ENCODE measurements at regions not wholly inside any gene's neighbourhood (a gene's known extent, or its start where the extent isn't known, plus 50 kb on each side); places are given as distances from the start of the nearest gene placed in this dataset.
"Not testable (repeated sequence)": the region's sequence is repeated elsewhere in the genome, so short reads cannot be mapped to it uniquely, and the experiment has no call there.

DNA sequence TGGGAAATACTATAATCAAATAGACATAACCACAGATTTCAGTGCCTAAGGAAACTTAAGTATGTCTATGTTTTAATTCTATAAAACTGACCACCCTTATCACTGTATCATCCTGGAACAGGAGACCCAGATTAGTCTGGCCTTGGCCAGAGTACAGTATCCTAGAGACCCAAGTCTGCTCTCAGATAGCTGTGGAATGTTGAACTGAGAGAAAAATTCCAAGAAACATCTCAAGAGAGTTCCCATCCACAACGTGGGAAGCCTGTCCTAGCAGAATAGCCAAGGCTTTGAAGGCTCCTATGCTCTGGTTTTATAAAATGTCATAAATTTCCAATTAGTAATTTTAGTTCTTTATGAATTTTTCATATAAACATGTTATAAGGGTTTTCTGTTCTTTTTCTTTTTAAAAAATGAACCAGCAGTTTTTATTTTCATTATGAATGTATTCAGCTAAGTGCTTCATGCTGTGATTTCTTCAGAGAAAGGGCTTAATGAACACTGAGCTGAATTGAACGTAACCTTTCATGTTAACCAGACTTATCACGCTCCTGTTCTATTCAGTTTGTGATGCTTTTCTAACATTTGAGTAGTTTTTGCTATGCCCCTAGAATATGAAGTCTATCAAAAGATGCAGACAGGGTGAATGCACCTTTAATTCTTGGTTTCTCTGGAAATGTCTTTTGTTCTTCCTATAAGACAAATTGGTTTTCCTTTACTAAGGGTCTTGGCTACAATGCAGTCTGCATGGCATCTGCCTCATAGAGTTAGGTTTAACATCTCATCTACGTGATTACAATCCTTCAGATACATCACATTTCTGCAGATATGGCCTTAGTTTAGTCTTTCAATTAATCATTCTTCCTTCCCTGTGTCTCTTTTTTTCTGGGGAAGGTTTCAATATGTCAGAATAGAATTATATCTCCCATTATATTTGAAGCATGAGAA is 230.8 kb downstream of the CYLC2 start:
- Histone ChIP-seq H3K27me3 (ENCODE audit: low read depth, low read length) (no peaks in the 10 kb centered on the region), H3K79me2 (ENCODE audit: low read length) (no peaks in the 10 kb centered on the region), H3K9ac (ENCODE audit: low read length) (no peak overlapping the region), H3K4me1 (ENCODE audit: low read length) (no peaks in the 10 kb centered on the region), H3K4me3 (ENCODE audit: low read length) (no peak overlapping the region), H3K9me3 (ENCODE audit: insufficient read depth, low read length) (no peaks in the 10 kb centered on the region), H3K4me2 (ENCODE audit: low read length) (no peak overlapping the region), H3K36me3 (replicated peaks; ENCODE audit: low read depth, low read length) (no peaks in the 10 kb centered on the region), H2AFZ (ENCODE audit: low read depth, low read length) (no peak overlapping the region), H3K27ac (ENCODE audit: low read length) (no peak overlapping the region), H4K20me1 (ENCODE audit: insufficient read depth, low read length) (no peaks in the 10 kb centered on the region)
- TF ChIP-seq, protein P1, sequence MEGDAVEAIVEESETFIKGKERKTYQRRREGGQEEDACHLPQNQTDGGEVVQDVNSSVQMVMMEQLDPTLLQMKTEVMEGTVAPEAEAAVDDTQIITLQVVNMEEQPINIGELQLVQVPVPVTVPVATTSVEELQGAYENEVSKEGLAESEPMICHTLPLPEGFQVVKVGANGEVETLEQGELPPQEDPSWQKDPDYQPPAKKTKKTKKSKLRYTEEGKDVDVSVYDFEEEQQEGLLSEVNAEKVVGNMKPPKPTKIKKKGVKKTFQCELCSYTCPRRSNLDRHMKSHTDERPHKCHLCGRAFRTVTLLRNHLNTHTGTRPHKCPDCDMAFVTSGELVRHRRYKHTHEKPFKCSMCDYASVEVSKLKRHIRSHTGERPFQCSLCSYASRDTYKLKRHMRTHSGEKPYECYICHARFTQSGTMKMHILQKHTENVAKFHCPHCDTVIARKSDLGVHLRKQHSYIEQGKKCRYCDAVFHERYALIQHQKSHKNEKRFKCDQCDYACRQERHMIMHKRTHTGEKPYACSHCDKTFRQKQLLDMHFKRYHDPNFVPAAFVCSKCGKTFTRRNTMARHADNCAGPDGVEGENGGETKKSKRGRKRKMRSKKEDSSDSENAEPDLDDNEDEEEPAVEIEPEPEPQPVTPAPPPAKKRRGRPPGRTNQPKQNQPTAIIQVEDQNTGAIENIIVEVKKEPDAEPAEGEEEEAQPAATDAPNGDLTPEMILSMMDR (IDR thresholded peaks at IDR 0.05; ENCODE audit: low read depth, low read length) = no peak
- no peak for TF ChIP-seq EZH2phosphoT487 (IDR thresholded peaks at IDR 0.05; ENCODE audit: low read depth)

DNA sequence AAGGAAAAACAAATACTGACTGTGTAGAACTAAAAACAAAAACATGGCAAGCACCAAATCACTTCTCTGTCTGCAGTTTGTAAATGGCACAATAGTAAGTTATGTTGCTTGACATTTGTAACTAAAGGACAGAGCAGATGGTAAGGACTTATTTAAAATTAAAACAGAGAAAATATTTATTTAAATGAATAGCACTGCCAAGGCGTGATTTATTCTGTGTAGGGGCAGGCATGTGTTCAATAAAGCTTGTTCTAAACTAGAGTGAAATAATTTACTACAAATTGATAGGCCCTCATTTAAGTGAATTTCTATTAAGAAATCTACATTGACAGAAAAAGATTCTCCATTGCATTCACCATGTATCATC is 231.5 kb downstream of the CYLC2 start:
- H3K4me3 ChIP-seq (ENCODE audit: low read length) = no peak overlapping the region
- H3K4me1 ChIP-seq (ENCODE audit: low read length) = no peaks in the 10 kb centered on the region
- H3K4me2 ChIP-seq (ENCODE audit: low read length) = no peak overlapping the region
- no peaks in the 10 kb centered on the region for H3K9me3 ChIP-seq (ENCODE audit: insufficient read depth, low read length)
- TF ChIP-seq, protein P1 (IDR thresholded peaks at IDR 0.05; ENCODE audit: low read depth, low read length) = no peak
- TF ChIP-seq EZH2phosphoT487 (IDR thresholded peaks at IDR 0.05; ENCODE audit: low read depth) = no peak
- no peaks in the 10 kb centered on the region for H4K20me1 ChIP-seq (ENCODE audit: insufficient read depth, low read length)
- H3K79me2 ChIP-seq (ENCODE audit: low read length) = no peaks in the 10 kb centered on the region
- H2AFZ ChIP-seq (ENCODE audit: low read depth, low read length) = no peak overlapping the region
- H3K27ac ChIP-seq (ENCODE audit: low read length) = no peak overlapping the region
- H3K9ac ChIP-seq (ENCODE audit: low read length) = no peak overlapping the region
- no peaks in the 10 kb centered on the region for H3K27me3 ChIP-seq (ENCODE audit: low read depth, low read length)
- H3K36me3 ChIP-seq (replicated peaks; ENCODE audit: low read depth, low read length) = no peaks in the 10 kb centered on the region

DNA sequence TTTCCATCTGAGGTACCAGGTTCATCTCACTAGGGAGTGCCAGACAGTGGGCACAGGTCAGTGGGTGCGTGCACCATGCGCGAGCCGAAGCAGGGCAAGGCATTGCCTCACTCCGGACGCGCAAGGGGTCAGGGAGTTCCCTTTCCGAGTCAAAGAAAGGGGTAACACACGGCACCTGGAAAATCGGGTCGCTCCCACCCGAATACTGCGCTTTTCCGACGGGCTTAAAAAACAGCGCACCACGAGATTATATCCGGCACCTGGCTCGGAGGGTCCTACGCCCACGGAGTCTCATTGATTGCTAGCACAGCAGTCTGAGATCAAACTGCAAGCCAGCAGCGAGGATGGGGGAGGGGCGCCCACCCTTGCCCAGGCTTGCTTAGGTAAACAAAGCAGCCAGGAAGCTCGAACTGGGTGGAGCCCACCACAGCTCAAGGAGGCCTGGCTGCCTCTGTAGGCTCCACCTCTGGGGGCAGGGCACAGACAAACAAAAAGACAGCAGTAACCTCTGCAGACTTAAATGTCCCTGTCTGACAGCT is 242.5 kb downstream of the CYLC2 start:
- not testable (repeated sequence) for H3K27ac ChIP-seq (ENCODE audit: low read length); H3K4me2 ChIP-seq (ENCODE audit: low read length); H3K4me3 ChIP-seq (ENCODE audit: low read length); H4K20me1 ChIP-seq (ENCODE audit: insufficient read depth, low read length); H2AFZ ChIP-seq (ENCODE audit: low read depth, low read length); H3K36me3 ChIP-seq (replicated peaks; ENCODE audit: low read depth, low read length); H3K27me3 ChIP-seq (ENCODE audit: low read depth, low read length); H3K79me2 ChIP-seq (ENCODE audit: low read length); H3K9me3 ChIP-seq (ENCODE audit: insufficient read depth, low read length); H3K4me1 ChIP-seq (ENCODE audit: low read length); H3K9ac ChIP-seq (ENCODE audit: low read length)

DNA sequence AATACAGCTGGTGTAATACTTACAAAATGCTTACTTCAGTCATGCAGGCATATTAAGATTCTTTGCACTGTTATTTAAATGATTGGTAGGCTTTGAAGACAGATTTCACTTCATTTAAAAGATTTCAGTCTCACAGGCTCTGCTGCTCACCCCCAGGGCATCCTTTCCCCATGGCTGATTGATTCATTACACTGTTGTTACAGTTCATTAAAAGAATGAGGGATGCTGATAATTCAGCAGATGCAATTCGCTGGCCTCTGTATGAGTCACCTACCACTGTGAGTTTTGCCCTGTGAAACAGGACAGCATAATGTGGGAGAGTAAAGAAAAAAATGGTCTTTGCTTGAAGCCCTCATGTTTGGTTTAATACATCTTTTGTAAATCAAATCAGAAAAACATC is 246.9 kb downstream of the CYLC2 start:
- Histone ChIP-seq H3K36me3 (replicated peaks; ENCODE audit: low read depth, low read length) (no peaks in the 10 kb centered on the region), H3K9ac (ENCODE audit: low read length) (no peak overlapping the region), H3K4me2 (ENCODE audit: low read length) (no peak overlapping the region), H3K9me3 (ENCODE audit: insufficient read depth, low read length) (no peaks in the 10 kb centered on the region), H3K27ac (ENCODE audit: low read length) (no peak overlapping the region), H3K27me3 (ENCODE audit: low read depth, low read length) (no peaks in the 10 kb centered on the region), H3K79me2 (ENCODE audit: low read length) (no peaks in the 10 kb centered on the region), H3K4me1 (ENCODE audit: low read length) (no peaks in the 10 kb centered on the region), H4K20me1 (ENCODE audit: insufficient read depth, low read length) (no peaks in the 10 kb centered on the region), H3K4me3 (ENCODE audit: low read length) (no peak overlapping the region), H2AFZ (ENCODE audit: low read depth, low read length) (no peak overlapping the region)
- TF ChIP-seq, protein P1 (IDR thresholded peaks at IDR 0.05; ENCODE audit: low read depth, low read length) = no peak
- no peak for TF ChIP-seq EZH2phosphoT487 (IDR thresholded peaks at IDR 0.05; ENCODE audit: low read depth)

Data from OCI-LY3 (cell line).